ENCODE measurements at regions not wholly inside any gene's neighbourhood (a gene's known extent, or its start where the extent isn't known, plus 50 kb on each side); places are given as distances from the start of the nearest gene placed in this dataset.

DNA sequence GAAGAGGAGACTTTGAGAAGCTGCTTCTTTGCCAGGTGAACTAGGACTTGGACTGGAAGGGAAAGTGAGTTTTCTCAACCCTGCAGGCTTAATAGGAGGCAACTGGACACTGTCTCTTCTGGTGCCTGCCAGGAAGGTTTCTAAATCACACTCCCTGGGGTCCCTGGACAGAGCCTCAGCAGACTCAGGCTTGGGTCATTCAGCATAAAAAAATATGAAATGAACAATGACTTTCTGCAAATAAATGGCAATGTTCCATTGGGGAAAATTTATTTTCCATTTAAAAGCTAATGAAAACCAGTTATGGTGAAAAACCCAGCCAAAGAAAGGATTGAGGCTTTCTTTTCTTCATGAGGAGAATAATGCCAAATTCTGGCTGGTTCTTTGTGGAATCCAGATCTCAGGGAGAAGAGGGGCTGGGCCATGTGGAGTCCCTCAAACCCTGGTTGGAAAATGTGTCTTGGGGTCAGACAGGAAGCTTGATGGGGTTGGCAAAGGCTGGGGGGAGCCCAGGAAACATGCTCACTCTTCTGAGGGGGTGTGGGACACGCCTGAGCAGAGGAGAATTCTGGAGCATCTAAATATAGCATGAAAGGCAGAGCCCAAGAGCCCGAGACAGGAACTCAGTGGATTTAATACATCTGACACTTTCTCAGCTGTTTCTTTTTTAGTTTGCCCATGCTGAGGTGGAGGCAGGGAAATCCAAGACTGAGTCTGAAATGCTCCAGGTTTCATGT, 65.2 kb upstream of the EMX2 start:
- H3K4me3 ChIP-seq (ENCODE audit: low read depth, low read length), result no peak overlapping the region
- TF ChIP-seq, protein P1, sequence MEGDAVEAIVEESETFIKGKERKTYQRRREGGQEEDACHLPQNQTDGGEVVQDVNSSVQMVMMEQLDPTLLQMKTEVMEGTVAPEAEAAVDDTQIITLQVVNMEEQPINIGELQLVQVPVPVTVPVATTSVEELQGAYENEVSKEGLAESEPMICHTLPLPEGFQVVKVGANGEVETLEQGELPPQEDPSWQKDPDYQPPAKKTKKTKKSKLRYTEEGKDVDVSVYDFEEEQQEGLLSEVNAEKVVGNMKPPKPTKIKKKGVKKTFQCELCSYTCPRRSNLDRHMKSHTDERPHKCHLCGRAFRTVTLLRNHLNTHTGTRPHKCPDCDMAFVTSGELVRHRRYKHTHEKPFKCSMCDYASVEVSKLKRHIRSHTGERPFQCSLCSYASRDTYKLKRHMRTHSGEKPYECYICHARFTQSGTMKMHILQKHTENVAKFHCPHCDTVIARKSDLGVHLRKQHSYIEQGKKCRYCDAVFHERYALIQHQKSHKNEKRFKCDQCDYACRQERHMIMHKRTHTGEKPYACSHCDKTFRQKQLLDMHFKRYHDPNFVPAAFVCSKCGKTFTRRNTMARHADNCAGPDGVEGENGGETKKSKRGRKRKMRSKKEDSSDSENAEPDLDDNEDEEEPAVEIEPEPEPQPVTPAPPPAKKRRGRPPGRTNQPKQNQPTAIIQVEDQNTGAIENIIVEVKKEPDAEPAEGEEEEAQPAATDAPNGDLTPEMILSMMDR (IDR thresholded peaks at IDR 0.05; ENCODE audit: borderline replicate concordance, insufficient read depth, low read depth, low read length), result no peak

DNA sequence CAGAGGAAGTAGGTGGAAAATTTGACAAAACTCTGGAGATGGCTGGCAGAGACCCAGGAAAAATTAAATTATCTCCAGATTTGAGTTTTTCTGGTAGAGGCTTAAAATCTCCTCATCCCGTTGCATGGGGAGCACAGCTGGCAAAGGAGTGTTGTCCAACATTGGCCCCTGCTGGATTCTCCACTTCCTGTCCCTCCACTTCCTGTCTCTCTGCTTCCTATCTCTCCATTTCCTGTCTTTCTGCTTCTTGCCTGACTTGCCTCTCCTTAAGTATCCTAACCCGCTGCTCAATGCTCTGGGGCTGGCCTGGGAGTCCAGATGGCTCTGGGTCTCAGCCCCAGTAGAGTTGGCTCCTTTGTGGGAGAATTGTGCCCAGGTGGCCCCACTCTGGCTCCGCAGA, 65.8 kb upstream of the EMX2 start:
- TF ChIP-seq, protein P1 (IDR thresholded peaks at IDR 0.05; ENCODE audit: borderline replicate concordance, insufficient read depth, low read depth, low read length), result no peak
- no peak overlapping the region for H3K4me3 ChIP-seq (ENCODE audit: low read depth, low read length)

DNA sequence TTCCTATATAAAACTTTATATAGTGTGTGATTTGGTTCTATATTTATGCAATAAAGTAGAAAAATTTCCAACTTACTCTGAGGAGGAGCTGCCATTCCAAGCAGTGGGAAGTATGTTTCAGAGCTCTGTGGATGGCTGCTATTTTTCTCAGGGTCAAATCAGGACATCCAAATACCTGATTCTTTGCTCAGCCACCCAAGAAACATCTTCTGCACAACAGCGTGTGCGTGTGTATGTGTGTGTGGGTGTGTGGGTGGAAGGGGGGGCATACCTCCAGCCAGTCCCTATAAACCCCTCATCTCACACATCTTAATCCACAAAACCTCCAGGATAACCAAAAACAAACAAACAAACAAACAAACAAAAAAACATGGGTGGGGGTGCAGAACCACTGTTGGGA, 66.3 kb upstream of the EMX2 start:
- TF ChIP-seq, protein P1 (IDR thresholded peaks at IDR 0.05; ENCODE audit: borderline replicate concordance, insufficient read depth, low read depth, low read length), result no peak

DNA sequence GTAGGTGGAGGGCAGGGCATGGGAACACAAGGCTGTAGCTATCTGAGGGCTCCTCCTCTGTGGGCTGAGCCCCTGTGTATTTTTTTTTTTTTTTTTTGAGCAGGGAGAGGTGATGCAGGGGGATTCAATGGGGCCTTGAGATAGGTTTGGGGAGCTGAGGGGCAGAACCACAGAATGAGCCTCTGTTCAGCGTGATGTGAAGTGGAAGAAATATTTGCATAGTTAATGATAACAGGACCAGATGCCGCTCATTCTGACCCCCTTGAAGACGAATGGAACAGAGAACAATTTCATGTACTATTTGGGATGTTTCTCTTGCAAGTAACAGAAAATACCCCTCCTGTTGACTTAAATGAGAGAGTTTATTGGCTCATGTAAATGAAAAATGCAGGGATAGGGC, 69.7 kb upstream of the EMX2 start:
- H3K4me3 ChIP-seq (ENCODE audit: low read depth, low read length), result no peak overlapping the region
- TF ChIP-seq, protein P1 (IDR thresholded peaks at IDR 0.05; ENCODE audit: borderline replicate concordance, insufficient read depth, low read depth, low read length), result no peak

More for the DNA sequence above, 66.3 kb upstream of the EMX2 start:
- no peak overlapping the region for H3K4me3 ChIP-seq (ENCODE audit: low read depth, low read length)

DNA sequence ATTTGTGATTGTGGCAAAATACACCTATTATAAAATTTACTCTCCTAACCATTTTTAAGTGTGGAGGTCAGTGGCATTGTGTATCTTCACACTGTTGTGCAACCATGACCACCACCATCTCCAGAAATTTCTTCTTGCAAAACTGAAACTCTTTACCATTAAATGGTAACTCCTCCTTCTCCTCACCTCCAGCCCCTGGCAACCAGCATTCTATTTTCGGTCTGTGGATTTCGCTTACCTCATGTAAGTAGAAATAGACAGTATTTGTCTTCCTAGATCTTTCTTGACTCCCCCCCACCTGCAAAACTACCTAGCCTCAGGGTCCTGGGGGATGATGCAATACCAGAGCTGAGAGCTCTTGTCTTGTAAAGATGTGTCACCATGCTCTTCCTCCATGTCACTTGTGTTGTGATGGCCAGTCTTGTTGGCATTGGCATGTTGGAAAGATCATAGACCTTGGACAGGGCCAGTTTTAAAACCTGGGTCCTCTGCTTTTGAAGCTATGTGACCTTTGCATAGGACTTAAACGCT, 71.1 kb upstream of the EMX2 start:
- TF ChIP-seq, protein P1 (IDR thresholded peaks at IDR 0.05; ENCODE audit: borderline replicate concordance, insufficient read depth, low read depth, low read length), result no peak
- H3K4me3 ChIP-seq (ENCODE audit: low read depth, low read length), result no peak overlapping the region

DNA sequence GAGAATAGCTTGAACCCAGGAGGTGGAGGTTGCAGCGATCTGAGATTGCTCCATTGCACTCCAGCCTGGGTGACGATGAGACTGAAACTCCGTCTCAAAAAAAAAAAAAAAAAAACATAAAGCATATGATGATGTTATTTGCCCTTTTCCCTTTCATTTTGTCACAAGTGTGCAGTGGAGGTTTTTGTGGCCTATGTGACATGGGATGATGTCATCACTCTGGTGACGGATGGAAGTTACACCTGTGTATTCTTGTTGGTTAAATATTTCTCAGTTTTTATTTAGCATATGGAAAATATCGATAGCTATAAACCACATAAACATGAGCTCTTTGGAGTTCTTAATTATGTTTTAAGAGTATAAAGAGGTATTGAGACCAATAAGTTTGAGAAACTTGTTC, 71.8 kb upstream of the EMX2 start:
- TF ChIP-seq, protein P1 (IDR thresholded peaks at IDR 0.05; ENCODE audit: borderline replicate concordance, insufficient read depth, low read depth, low read length), result no peak

DNA sequence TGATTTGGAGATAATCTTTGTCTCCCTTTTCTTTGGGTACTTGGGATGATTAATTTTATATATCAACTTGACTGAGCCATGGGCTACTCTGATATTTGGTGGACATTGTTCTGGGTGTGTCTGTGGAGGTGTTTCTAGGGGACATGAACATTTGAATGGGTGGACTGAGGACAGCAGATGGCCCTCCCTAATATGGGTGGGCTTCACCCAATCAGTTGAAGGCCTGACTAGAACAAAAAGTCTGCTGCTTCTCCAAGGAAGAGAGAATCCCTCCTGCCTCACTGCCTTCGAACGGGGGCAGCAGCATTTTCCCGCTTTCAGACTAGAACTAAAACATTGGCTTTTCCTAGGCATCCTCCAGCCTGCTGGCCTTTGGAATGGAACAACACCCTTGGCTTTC, 73.9 kb upstream of the EMX2 start:
- no peak overlapping the region for H3K4me3 ChIP-seq (ENCODE audit: low read depth, low read length)
- TF ChIP-seq, protein P1 (IDR thresholded peaks at IDR 0.05; ENCODE audit: borderline replicate concordance, insufficient read depth, low read depth, low read length), result no peak

More for the DNA sequence above, 71.8 kb upstream of the EMX2 start:
- no peak overlapping the region for H3K4me3 ChIP-seq (ENCODE audit: low read depth, low read length)
